ENCODE measurements at regions not wholly inside any gene's neighbourhood (a gene's known extent, or its start where the extent isn't known, plus 50 kb on each side); places are given as distances from the start of the nearest gene placed in this dataset.
"Not testable (repeated sequence)": the region's sequence is repeated elsewhere in the genome, so short reads cannot be mapped to it uniquely, and the experiment has no call there.

DNA sequence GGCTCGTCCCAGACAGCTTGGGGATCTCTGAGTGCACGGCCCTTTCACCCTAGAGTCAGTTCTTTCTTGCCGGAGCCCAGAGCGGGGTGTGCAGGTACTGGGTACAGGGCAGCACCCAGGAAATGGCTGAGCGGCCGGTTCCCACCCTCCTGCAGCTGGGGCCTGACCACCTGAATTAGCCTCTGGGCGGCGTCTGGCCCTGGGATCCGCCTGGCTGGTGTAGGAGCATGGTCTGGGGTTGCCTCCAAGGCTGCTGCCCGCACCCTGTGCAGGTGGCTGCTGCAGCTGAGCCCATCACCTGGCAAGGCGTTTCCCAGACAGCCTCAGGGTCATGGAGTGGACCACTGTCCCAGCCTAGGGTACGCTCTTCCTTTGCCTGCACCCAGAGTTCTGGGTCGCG, 583.7 kb downstream of the TUBA3C start:
- DNase-seq (ENCODE audit: unreplicated experiment); BruUV-seq (replicated peaks); H3K27ac Mint-ChIP-seq (ENCODE audit: low read depth, unreplicated experiment); H3K36me3 Mint-ChIP-seq (ENCODE audit: insufficient read depth, unreplicated experiment); H3K4me1 Mint-ChIP-seq (ENCODE audit: insufficient read depth, unreplicated experiment); POLR2A ChIA-PET; CTCF ChIA-PET; intact Hi-C loops (cut with micrococcal nuclease); H3K27me3 Mint-ChIP-seq (ENCODE audit: insufficient read depth, unreplicated experiment); H3K4me3 Mint-ChIP-seq (ENCODE audit: unreplicated experiment): not testable (repeated sequence)
- peaks cover 28% of the 10 kb centered on the region for H3K9me3 Mint-ChIP-seq (ENCODE audit: unreplicated experiment)

DNA sequence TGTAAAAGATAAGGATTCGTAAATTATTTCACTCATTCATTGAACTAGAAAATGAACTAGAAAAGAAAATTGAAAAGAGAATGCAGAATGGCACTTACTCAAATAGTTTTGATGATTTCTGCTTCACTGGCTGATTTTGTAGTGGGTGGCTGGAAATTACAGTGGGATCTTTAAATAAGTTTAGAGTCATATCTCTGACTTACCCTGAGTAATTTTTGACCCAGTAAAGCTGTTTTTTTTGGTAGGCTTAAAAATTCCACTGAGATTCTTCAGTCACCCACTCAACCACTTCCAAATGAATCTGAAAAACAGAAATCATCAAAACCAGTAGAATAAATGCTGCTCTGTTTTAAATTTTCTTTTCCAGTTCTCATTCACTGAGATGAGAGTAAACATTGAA, 604.5 kb downstream of the TUBA3C start:
- DNase-seq (ENCODE audit: unreplicated experiment); POLR2A ChIA-PET; H3K36me3 Mint-ChIP-seq (ENCODE audit: insufficient read depth, unreplicated experiment); CTCF ChIA-PET; H3K27me3 Mint-ChIP-seq (ENCODE audit: insufficient read depth, unreplicated experiment); H3K4me3 Mint-ChIP-seq (ENCODE audit: unreplicated experiment); BruUV-seq (replicated peaks); H3K9me3 Mint-ChIP-seq (ENCODE audit: unreplicated experiment); intact Hi-C loops (cut with micrococcal nuclease); H3K4me1 Mint-ChIP-seq (ENCODE audit: insufficient read depth, unreplicated experiment); H3K27ac Mint-ChIP-seq (ENCODE audit: low read depth, unreplicated experiment): not testable (repeated sequence)

DNA sequence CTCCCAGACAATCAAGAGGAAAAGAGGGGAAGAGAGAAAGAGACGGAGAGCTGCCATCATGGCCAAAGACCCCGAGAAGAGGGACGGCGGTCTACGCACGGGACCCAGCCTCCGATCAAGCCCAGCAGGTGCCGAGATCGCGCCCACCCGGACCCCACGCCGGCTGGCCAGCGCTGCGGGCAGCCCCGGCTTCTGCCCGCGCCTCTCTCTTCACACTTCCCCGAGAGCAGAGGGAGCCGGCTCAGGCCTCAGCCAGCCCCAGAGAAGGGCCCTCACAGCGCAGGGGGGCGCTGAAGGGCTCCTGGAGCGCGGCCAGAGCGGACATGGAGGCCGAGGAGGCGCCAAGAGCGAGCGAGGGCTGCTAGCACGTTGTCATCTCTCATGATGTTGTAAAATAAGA, 613.7 kb downstream of the TUBA3C start:
- H3K9me3 Mint-ChIP-seq (ENCODE audit: unreplicated experiment); intact Hi-C loops (cut with micrococcal nuclease); H3K4me3 Mint-ChIP-seq (ENCODE audit: unreplicated experiment); H3K36me3 Mint-ChIP-seq (ENCODE audit: insufficient read depth, unreplicated experiment); CTCF ChIA-PET; POLR2A ChIA-PET; H3K27ac Mint-ChIP-seq (ENCODE audit: low read depth, unreplicated experiment); BruUV-seq (replicated peaks); H3K27me3 Mint-ChIP-seq (ENCODE audit: insufficient read depth, unreplicated experiment); DNase-seq (ENCODE audit: unreplicated experiment); H3K4me1 Mint-ChIP-seq (ENCODE audit: insufficient read depth, unreplicated experiment): not testable (repeated sequence)

Data from MCF 10A (cell line).